ENCODE measurements at regions not wholly inside any gene's neighbourhood (a gene's known extent, or its start where the extent isn't known, plus 50 kb on each side); places are given as distances from the start of the nearest gene placed in this dataset.

GRCh38 chr16:73399997-73400396 is 352.1 kb upstream of the ZFHX3 start:
- TF ChIP-seq EZH2phosphoT487 (IDR thresholded peaks at IDR 0.05; ENCODE audit: borderline replicate concordance, low read length) (no peak), CTCF (IDR thresholded peaks at IDR 0.05; ENCODE audit: low read depth, low read length, poor library complexity, severe bottlenecking) (no peak)

Data from DOHH2 (cell line).